Left ventricle myocardium inferior (tissue), 1 donor: ENCODE measurements at regions not wholly inside any gene's neighbourhood (a gene's known extent, or its start where the extent isn't known, plus 50 kb on each side); places are given as distances from the start of the nearest gene placed in this dataset.

ENCODE experiments used
- DNase-seq: peaks from one replicate; pipeline ENCODE4 v3.0.0-alpha.2; 2020
- H3K27ac ChIP-seq: fragments of 200-600 bp; replicated peaks from 2 replicates; pipeline ENCODE4 v1.8.0; 2021
- H3K27me3 ChIP-seq: fragments of 200-600 bp; 2 replicates; pipeline ENCODE4 v1.8.0; 2021; ENCODE audit warnings: low read depth
- H3K36me3 ChIP-seq: fragments of 200-600 bp; 2 replicates; pipeline ENCODE4 v1.8.0; 2021
- H3K4me1 ChIP-seq: fragments of 200-600 bp; 2 replicates; pipeline ENCODE4 v1.8.0; 2021
- H3K4me3 ChIP-seq: fragments of 200-600 bp; 2 replicates; pipeline ENCODE4 v1.8.0; 2021; ENCODE audit warnings: mild to moderate bottlenecking, moderate library complexity
- H3K9me3 ChIP-seq: fragments of 200-600 bp; replicated peaks from 2 replicates; pipeline ENCODE4 v1.8.0; 2021
- CTCF ChIP-seq: fragments of 200-600 bp; IDR thresholded peaks from 2 replicates; pipeline ENCODE4 v1.8.0; 2021; ENCODE audit warnings: antibody characterized with exemption, mild to moderate bottlenecking, borderline replicate concordance
- intact Hi-C: fragments of 100-400 bp; cut with micrococcal nuclease; formaldehyde crosslinking; loops from one replicate; pipeline ENCODE4 v1.11.0; 2022
- donor health status: DM: no; HTN: yes; CAD: no; lungs with severe emphysema.

DNA sequence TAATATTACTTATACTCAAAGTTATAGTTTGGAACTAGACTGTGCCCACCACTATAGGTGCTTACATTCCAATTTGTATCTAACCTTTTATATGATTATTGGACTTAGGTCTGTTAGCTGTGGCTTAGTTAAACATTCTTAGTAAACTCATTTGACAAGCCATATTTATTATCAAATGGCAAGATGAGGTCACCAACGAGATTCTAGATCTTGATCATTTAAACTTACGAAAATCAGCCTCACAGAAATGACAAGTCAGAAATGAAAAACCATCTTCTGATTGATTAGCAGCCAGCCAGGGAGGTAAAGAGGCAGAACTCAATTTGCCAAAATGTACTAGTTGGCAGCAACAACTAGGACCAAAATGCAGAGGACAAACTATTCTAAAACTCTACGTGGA is 100.4 kb upstream of the STK17B start:
- no peak for TF ChIP-seq CTCF
- intact Hi-C loops: loop anchor here (2.0 kb wide), 1 partner anchor 25 kb away; no protein-coding TSS in a partner anchor
- H3K36me3 ChIP-seq: peaks cover 14% of the 10 kb centered on the region

GRCh38 chr2:196274387-196274809 is 103.0 kb upstream of the STK17B start:
- intact Hi-C loops: no loop called here
- Histone ChIP-seq H3K27ac (peak overlapping the region; percentile 2), H3K4me1 (peaks cover 47% of the 10 kb centered on the region), H3K27me3 (no peaks in the 10 kb centered on the region), H3K36me3 (peaks cover 14% of the 10 kb centered on the region), H3K4me3 (no peak overlapping the region), H3K9me3 (no peaks in the 10 kb centered on the region)
- no peak for TF ChIP-seq CTCF
- DNase-seq: no peak

More for the DNA sequence above, 100.4 kb upstream of the STK17B start:
- no peaks in the 10 kb centered on the region for H3K27me3 ChIP-seq
- no peak overlapping the region for H3K27ac ChIP-seq
- H3K4me1 ChIP-seq: peaks cover 69% of the 10 kb centered on the region
- H3K4me3 ChIP-seq: no peak overlapping the region
- H3K9me3 ChIP-seq: no peaks in the 10 kb centered on the region
- no peak for DNase-seq

DNA sequence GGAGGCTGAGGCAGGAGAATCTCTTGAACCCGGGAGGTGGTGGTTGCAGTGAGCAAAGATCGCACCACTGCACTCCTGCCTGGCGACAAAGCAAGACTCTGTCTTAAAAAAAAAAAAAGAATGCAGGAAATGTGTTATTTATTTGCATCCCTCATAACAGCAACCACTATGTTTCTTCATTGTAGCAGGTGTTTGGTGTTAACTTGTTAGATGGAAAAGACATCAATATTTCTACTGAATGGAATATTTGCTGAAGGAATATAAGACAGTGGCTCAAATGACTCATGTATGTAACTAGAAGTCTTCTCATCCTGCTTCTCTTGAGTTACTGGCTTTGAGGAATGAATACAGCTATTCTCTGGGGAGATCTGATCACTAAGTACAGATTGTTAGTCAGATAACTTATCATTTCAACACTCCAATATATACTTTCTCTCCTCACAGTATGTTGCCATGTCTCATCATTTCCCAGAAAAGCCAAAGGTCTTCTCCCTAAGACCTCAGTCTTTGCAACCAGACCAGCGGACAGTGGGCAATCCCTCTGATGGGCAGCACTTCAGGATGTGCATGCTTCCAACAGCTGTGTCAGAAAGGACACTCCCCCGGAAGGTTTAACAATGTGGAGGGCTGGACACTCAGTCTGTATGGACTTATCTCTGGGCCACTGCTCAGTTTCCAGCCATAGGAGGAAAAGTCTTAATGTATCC is 104.4 kb upstream of the STK17B start:
- DNase-seq: no peak
- Histone ChIP-seq H3K4me1 (peaks cover 38% of the 10 kb centered on the region), H3K9me3 (no peaks in the 10 kb centered on the region), H3K36me3 (peaks cover 2% of the 10 kb centered on the region), H3K27ac (peak overlapping the region; percentile 3), H3K27me3 (no peaks in the 10 kb centered on the region), H3K4me3 (no peak overlapping the region)
- no peak for TF ChIP-seq CTCF
- intact Hi-C loops: no loop called here

- TF ChIP-seq CTCF: no peak
- no peak for DNase-seq
- Histone ChIP-seq H3K4me3 (no peak overlapping the region), H3K9me3 (no peaks in the 10 kb centered on the region), H3K27ac (peak overlapping the region; percentile 3), H3K27me3 (no peaks in the 10 kb centered on the region), H3K36me3 (no peaks in the 10 kb centered on the region), H3K4me1 (peaks cover 38% of the 10 kb centered on the region)
- intact Hi-C loops: no loop called here
Measured at GRCh38 chr2:196276421-196276820, 105.0 kb upstream of the STK17B start.

DNA sequence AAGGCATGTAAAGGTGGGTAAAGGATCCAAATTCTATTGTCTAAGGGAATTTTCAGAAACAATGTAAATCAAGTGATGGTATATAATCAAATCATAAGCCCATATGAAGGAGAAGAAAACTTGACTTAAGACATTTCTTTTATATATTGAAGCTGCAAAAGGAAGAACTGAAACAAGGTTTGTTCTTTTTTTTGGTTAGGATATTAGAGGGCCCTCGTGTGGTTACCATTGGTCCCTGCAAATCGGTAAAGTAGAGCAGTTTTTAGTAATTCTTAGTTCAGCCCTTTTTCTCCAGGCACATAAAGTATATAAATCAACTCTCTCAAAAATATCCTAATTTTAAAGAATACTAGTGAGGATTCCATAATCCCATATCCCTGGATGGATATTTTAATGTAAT is 105.6 kb upstream of the STK17B start:
- peaks cover 38% of the 10 kb centered on the region for H3K4me1 ChIP-seq
- no peak overlapping the region for H3K4me3 ChIP-seq
- no peak for DNase-seq
- TF ChIP-seq CTCF: peak; percentile 61
- H3K36me3 ChIP-seq: no peaks in the 10 kb centered on the region
- no peaks in the 10 kb centered on the region for H3K27me3 ChIP-seq
- intact Hi-C loops: no loop called here
- H3K9me3 ChIP-seq: no peaks in the 10 kb centered on the region
- no peak overlapping the region for H3K27ac ChIP-seq
